ENCODE measurements at regions not wholly inside any gene's neighbourhood (a gene's known extent, or its start where the extent isn't known, plus 50 kb on each side); places are given as distances from the start of the nearest gene placed in this dataset.

DNA sequence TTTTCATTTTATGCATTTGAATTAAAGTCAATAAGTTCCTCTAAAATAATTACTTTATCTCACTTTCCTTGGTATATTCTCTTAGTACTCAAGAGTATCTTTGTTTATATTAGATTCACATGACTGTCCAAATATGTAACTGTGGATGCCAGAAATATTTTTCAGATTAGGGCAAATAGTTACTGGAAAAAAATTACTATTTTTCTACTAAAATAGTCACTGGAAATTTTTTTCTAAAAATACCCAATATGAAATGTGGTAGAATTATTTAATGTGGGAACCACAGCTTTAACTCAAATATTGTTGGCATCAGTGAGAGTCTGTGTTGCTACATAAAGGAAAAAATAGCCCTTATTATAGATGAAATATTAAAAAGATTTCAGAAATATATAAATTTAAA is 70.4 kb upstream of the NMU start:
- TF ChIP-seq TCF12 (IDR thresholded peaks at IDR 0.05; ENCODE audit: low read depth) = no peak
- TF ChIP-seq RAD21 (IDR thresholded peaks at IDR 0.05; ENCODE audit: low read depth) = no peak
- TF ChIP-seq YY1 (IDR thresholded peaks at IDR 0.05; ENCODE audit: low read depth) = no peak
- TF ChIP-seq, protein P1, sequence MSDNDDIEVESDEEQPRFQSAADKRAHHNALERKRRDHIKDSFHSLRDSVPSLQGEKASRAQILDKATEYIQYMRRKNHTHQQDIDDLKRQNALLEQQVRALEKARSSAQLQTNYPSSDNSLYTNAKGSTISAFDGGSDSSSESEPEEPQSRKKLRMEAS (IDR thresholded peaks at IDR 0.05) = no peak
- no peak for TF ChIP-seq EP300 (IDR thresholded peaks at IDR 0.05; ENCODE audit: borderline replicate concordance)
- no peak for TF ChIP-seq CEBPB (IDR thresholded peaks at IDR 0.05)
- TF ChIP-seq ZBTB7A (IDR thresholded peaks at IDR 0.05; ENCODE audit: low read depth) = no peak
- TF ChIP-seq EGR1 (IDR thresholded peaks at IDR 0.05) = no peak
- TF ChIP-seq CREB1 (IDR thresholded peaks at IDR 0.05; ENCODE audit: low read depth) = no peak
- TF ChIP-seq TEAD4 (IDR thresholded peaks at IDR 0.05) = no peak
- no peak for TF ChIP-seq NFIC (IDR thresholded peaks at IDR 0.05)
- TF ChIP-seq REST (IDR thresholded peaks at IDR 0.05; ENCODE audit: low read depth) = no peak
- TF ChIP-seq TAF1 (IDR thresholded peaks at IDR 0.05; ENCODE audit: low read depth) = no peak
- no peak for TF ChIP-seq USF1 (IDR thresholded peaks at IDR 0.05)
- no peak for TF ChIP-seq FOXM1 (IDR thresholded peaks at IDR 0.05; ENCODE audit: borderline replicate concordance, low read depth)

DNA sequence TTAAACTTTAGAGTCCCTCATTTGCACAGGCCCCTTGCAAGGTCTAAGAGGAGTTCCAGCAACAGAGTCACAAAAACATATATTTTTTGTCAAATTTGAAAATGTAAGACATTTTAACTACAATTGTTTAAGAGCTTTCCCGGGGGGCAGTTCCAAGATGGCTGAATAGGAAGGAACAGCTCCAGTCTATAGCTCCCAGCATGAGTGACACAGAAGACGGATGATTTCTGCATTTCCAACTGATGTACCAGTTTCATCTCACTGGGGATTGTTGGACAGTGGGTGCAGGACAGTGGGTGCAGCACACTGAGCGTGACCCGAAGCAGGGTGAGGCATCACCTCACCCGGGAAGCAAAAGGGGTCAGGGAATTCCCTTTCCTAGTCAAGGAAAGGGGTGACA is 71.4 kb upstream of the NMU start:
- TF ChIP-seq, protein P1 (IDR thresholded peaks at IDR 0.05) = no peak
- no peak for TF ChIP-seq YY1 (IDR thresholded peaks at IDR 0.05; ENCODE audit: low read depth)
- no peak for TF ChIP-seq FOXM1 (IDR thresholded peaks at IDR 0.05; ENCODE audit: borderline replicate concordance, low read depth)
- no peak for TF ChIP-seq ZBTB7A (IDR thresholded peaks at IDR 0.05; ENCODE audit: low read depth)
- no peak for TF ChIP-seq EGR1 (IDR thresholded peaks at IDR 0.05)
- TF ChIP-seq NFIC (IDR thresholded peaks at IDR 0.05) = no peak

DNA sequence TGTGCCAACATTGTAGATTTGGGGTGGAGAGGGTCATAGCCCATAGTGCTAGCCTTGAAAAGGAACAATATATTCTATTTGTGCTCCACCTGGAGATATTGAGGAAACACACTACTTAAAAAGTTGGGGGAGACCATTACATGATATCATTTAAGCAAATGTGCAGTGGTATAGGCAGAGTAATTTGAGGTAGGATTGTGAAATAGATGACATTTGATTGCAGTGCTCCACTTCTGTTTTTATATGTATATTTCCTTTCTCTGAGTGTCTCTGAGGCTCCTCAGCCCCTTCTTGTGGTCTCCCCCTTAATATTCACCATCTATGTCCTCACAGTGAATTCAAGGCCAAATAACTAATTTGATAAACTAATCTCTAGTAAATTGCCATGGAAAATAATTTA is 85.6 kb upstream of the NMU start:
- TF ChIP-seq RAD21 (IDR thresholded peaks at IDR 0.05; ENCODE audit: low read depth) = no peak
- TF ChIP-seq CEBPB (IDR thresholded peaks at IDR 0.05) = no peak
- TF ChIP-seq TEAD4 (IDR thresholded peaks at IDR 0.05) = no peak
- no peak for TF ChIP-seq EP300 (IDR thresholded peaks at IDR 0.05; ENCODE audit: borderline replicate concordance)
- no peak for TF ChIP-seq EGR1 (IDR thresholded peaks at IDR 0.05)
- TF ChIP-seq TCF12 (IDR thresholded peaks at IDR 0.05; ENCODE audit: low read depth) = no peak

DNA sequence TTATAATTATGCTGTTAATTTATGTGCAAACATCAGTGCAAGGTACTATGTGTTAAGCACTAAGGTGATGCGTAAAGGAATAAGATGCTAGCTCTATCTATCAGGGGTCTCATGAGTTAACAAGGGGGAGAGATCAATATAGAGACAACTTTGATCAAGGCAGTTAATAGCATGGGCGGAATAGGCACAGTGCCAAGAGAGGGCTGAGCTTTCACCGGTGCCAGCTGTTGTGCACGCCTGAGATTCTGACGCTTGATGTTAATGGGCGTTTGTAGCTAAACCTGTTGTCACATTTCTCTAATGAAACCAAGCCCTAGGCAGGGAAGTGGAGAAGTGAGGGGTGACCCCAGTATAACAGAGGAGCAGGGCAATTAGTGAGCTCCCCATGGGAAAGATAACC is 86.0 kb upstream of the NMU start:
- TF ChIP-seq NFIC (IDR thresholded peaks at IDR 0.05) = no peak

DNA sequence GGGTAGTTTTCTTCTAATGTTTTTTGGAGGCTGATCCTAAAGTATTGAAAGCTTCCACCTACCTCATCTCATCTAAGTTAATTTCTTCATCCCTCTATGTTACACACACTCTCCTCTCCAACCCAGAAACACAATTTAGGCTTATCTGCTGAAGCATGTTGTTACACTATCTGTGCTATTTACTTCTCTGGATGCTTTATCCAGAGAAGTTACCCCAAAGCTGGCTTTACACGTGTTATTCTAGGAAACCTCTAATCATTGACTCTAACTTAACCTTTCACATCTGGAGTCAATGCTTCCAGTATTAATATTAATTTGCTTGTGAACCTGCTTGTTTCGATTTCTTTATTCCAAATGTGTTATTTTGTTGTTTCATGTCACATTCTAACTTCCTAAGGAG is 87.3 kb upstream of the NMU start:
- TF ChIP-seq CREB1 (IDR thresholded peaks at IDR 0.05; ENCODE audit: low read depth) (no peak), TAF1 (IDR thresholded peaks at IDR 0.05; ENCODE audit: low read depth) (no peak), REST (IDR thresholded peaks at IDR 0.05; ENCODE audit: low read depth) (no peak), CEBPB (IDR thresholded peaks at IDR 0.05) (no peak), EP300 (IDR thresholded peaks at IDR 0.05; ENCODE audit: borderline replicate concordance) (no peak), USF1 (IDR thresholded peaks at IDR 0.05) (no peak), NFIC (IDR thresholded peaks at IDR 0.05) (no peak), TEAD4 (IDR thresholded peaks at IDR 0.05) (no peak), FOXM1 (IDR thresholded peaks at IDR 0.05; ENCODE audit: borderline replicate concordance, low read depth) (no peak), ZBTB7A (IDR thresholded peaks at IDR 0.05; ENCODE audit: low read depth) (no peak), TCF12 (IDR thresholded peaks at IDR 0.05; ENCODE audit: low read depth) (no peak), YY1 (IDR thresholded peaks at IDR 0.05; ENCODE audit: low read depth) (no peak), EGR1 (IDR thresholded peaks at IDR 0.05) (no peak), RAD21 (IDR thresholded peaks at IDR 0.05; ENCODE audit: low read depth) (no peak)
- TF ChIP-seq, protein P1 (IDR thresholded peaks at IDR 0.05) = no peak

DNA sequence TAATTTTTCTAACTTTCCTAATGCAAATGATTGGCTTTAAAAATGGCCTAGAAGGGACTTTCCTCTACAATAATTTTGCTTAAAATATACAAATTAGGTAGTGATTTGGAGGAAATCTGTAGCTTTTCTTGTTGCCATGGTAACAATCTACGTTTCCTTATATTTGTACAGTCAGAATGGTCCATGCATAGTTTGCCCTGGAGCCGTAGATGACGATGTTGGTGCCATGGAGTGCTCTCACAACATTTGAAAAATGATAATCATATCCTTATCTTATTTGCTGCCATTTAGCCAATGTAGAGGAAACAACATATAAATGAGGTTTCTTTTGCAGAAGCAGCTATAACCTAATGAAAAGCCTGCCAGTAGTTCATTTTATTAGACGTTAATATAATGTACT is 89.0 kb upstream of the NMU start:
- TF ChIP-seq REST (IDR thresholded peaks at IDR 0.05; ENCODE audit: low read depth) = no peak
- TF ChIP-seq CREB1 (IDR thresholded peaks at IDR 0.05; ENCODE audit: low read depth) = no peak
- TF ChIP-seq CEBPB (IDR thresholded peaks at IDR 0.05) = no peak
- TF ChIP-seq EGR1 (IDR thresholded peaks at IDR 0.05) = no peak
- no peak for TF ChIP-seq TEAD4 (IDR thresholded peaks at IDR 0.05)
- no peak for TF ChIP-seq USF1 (IDR thresholded peaks at IDR 0.05)
- TF ChIP-seq TAF1 (IDR thresholded peaks at IDR 0.05; ENCODE audit: low read depth) = no peak
- no peak for TF ChIP-seq EP300 (IDR thresholded peaks at IDR 0.05; ENCODE audit: borderline replicate concordance)
- no peak for TF ChIP-seq RAD21 (IDR thresholded peaks at IDR 0.05; ENCODE audit: low read depth)
- no peak for TF ChIP-seq FOXM1 (IDR thresholded peaks at IDR 0.05; ENCODE audit: borderline replicate concordance, low read depth)
- TF ChIP-seq ZBTB7A (IDR thresholded peaks at IDR 0.05; ENCODE audit: low read depth) = no peak
- no peak for TF ChIP-seq YY1 (IDR thresholded peaks at IDR 0.05; ENCODE audit: low read depth)
- TF ChIP-seq NFIC (IDR thresholded peaks at IDR 0.05) = no peak
- TF ChIP-seq, protein P1 (IDR thresholded peaks at IDR 0.05) = no peak
- TF ChIP-seq TCF12 (IDR thresholded peaks at IDR 0.05; ENCODE audit: low read depth) = no peak

All from Ishikawa (cell line).